Liver (tissue), 8 donors: ENCODE measurements at regions not wholly inside any gene's neighbourhood (a gene's known extent, or its start where the extent isn't known, plus 50 kb on each side); places are given as distances from the start of the nearest gene placed in this dataset.

Experiments
- DNase-seq: peaks from one replicate; pipeline ENCODE4 v3.0.0-alpha.2; 2017; ENCODE audit warnings: low spot score
- H3K27ac ChIP-seq, 2 donors: one replicate each; pipeline ENCODE4 v1.7.0; 2013; ENCODE audit warnings: inconsistent platforms in 2 of 2, low read length in 2 of 2, control low read depth in 1 of 2, low read depth in 1 of 2, mild to moderate bottlenecking in 1 of 2
- H3K27me3 ChIP-seq, 4 donors: one replicate each; pipeline versions ENCODE4 v1.6.1 to v1.7.0; 2013; ENCODE audit warnings: low read length in 3 of 4, inconsistent platforms in 1 of 4, mild to moderate bottlenecking in 1 of 4, moderate library complexity in 1 of 4; ENCODE audit not compliant: control insufficient read depth in 4 of 4, insufficient read depth in 4 of 4
- H3K36me3 ChIP-seq, 4 donors: one replicate each; pipeline versions ENCODE4 v1.6.1 to v1.7.0; 2013; ENCODE audit warnings: low read length in 3 of 4, mild to moderate bottlenecking in 3 of 4, low read depth in 1 of 4, moderate library complexity in 1 of 4; ENCODE audit not compliant: control insufficient read depth in 4 of 4, insufficient read depth in 3 of 4
- H3K4me1 ChIP-seq, 4 donors: one replicate each; pipeline versions ENCODE4 v1.6.1 to v1.7.0; 2013; ENCODE audit warnings: low read length in 3 of 4, mild to moderate bottlenecking in 3 of 4, moderate library complexity in 1 of 4; ENCODE audit not compliant: control insufficient read depth in 4 of 4, insufficient read depth in 4 of 4
- H3K4me3 ChIP-seq, 3 donors: one replicate each; pipeline versions ENCODE4 v1.6.1 to v1.7.0; 2013; ENCODE audit warnings: low read length in 3 of 3, control low read depth in 1 of 3, low read depth in 1 of 3, mild to moderate bottlenecking in 1 of 3
- H3K9ac ChIP-seq, 2 donors: one replicate each; pipeline ENCODE4 v1.7.0; 2013; ENCODE audit warnings: low read length in 2 of 2, mild to moderate bottlenecking in 2 of 2, moderate library complexity in 2 of 2, control low read depth in 1 of 2, low read depth in 1 of 2
- H3K9me3 ChIP-seq, 4 donors: one replicate each; pipeline versions ENCODE4 v1.6.1 to v1.7.0; 2013; ENCODE audit warnings: low read length in 3 of 4; ENCODE audit not compliant: control insufficient read depth in 4 of 4
- ATF3 ChIP-seq: IDR thresholded peaks from 2 replicates; pipeline ENCODE4 v1.6.1; 2016; ENCODE audit warnings: antibody characterized with exemption
- CTCF ChIP-seq: fragments of 150-350 bp; IDR thresholded peaks from 2 replicates; pipeline ENCODE4 v1.5.1; 2017; ENCODE audit warnings: improper control_type of control experiment, low read depth, low read length; ENCODE audit not compliant: missing input control
- EGR1 ChIP-seq, 2 donors: IDR thresholded peaks; 2 replicates each; pipeline ENCODE4 v1.6.1; 2016 to 2018; ENCODE audit warnings: antibody characterized with exemption in 2 of 2, low read depth in 2 of 2
- FOXA1 ChIP-seq: IDR thresholded peaks from 2 replicates; pipeline ENCODE4 v1.6.1; 2016; ENCODE audit warnings: antibody characterized with exemption
- FOXA2 ChIP-seq: IDR thresholded peaks from 2 replicates; pipeline ENCODE4 v1.6.1; 2016; ENCODE audit warnings: antibody characterized with exemption
- GABPA ChIP-seq, 2 donors: IDR thresholded peaks in 1 of 2; conservative IDR thresholded peaks in 1 of 2; 2 replicates each; pipeline ENCODE4 v1.6.1; 2016; ENCODE audit warnings: antibody characterized with exemption in 2 of 2, mild to moderate bottlenecking in 1 of 2, moderate library complexity in 1 of 2
- HNF4A ChIP-seq, 2 donors: conservative IDR thresholded peaks; 2 replicates each; pipeline ENCODE4 v1.6.1; 2016; ENCODE audit warnings: antibody characterized with exemption in 2 of 2, mild to moderate bottlenecking in 2 of 2
- HNF4G ChIP-seq: IDR thresholded peaks from 2 replicates; pipeline ENCODE4 v1.6.1; 2016; ENCODE audit warnings: antibody characterized with exemption
- JUND ChIP-seq, 2 donors: IDR thresholded peaks; 2 replicates each; pipeline ENCODE4 v1.6.1; 2016; ENCODE audit warnings: antibody characterized with exemption in 2 of 2
- MAX ChIP-seq: IDR thresholded peaks from 2 replicates; pipeline ENCODE4 v1.6.1; 2016; ENCODE audit warnings: antibody characterized with exemption
- NR2F2 ChIP-seq: IDR thresholded peaks from 2 replicates; pipeline ENCODE4 v1.6.1; 2016; ENCODE audit warnings: antibody characterized with exemption
- RAD21 ChIP-seq, 2 donors: IDR thresholded peaks; 2 replicates each; pipeline ENCODE4 v1.6.1; 2016; ENCODE audit warnings: antibody characterized with exemption in 2 of 2, mild to moderate bottlenecking in 2 of 2
- REST ChIP-seq: IDR thresholded peaks from 2 replicates; pipeline ENCODE4 v1.6.1; 2016; ENCODE audit warnings: antibody characterized with exemption, mild to moderate bottlenecking
- RXRA ChIP-seq, 2 donors: IDR thresholded peaks; 2 replicates each; pipeline ENCODE4 v1.6.1; 2017 to 2018; ENCODE audit warnings: antibody characterized with exemption in 2 of 2, mild to moderate bottlenecking in 1 of 2
- SP1 ChIP-seq: IDR thresholded peaks from 2 replicates; pipeline ENCODE4 v1.6.1; 2018; ENCODE audit warnings: antibody characterized with exemption, mild to moderate bottlenecking
- TAF1 ChIP-seq: conservative IDR thresholded peaks from 2 replicates; pipeline ENCODE4 v1.6.1; 2016; ENCODE audit warnings: antibody characterized with exemption, mild to moderate bottlenecking
- YY1 ChIP-seq: IDR thresholded peaks from 2 replicates; pipeline ENCODE4 v1.6.1; 2016; ENCODE audit warnings: antibody characterized with exemption, mild to moderate bottlenecking
- ZBTB33 ChIP-seq: IDR thresholded peaks from 2 replicates; pipeline ENCODE4 v1.6.1; 2016; ENCODE audit warnings: antibody characterized with exemption
- whole genome bisulfite sequencing: extraction: QIAGEN DNeasy Blood & Tissue Kit; methylation state at CpG from one replicate; pipeline ENCODE4 v1.1.7; 2013; 5-methylcytosine and 5-hydroxymethylcytosine counted together
- donor health status: healthy.
- donor health status: healthy.
- donor health status: healthy.
- donor health status: healthy.
- donor health status: healthy.

GRCh38 chr1:68321084-68321685 lies 88.9 kb upstream of the WLS start:
- H3K9me3 ChIP-seq: no peaks in the 10 kb centered on the region

More at GRCh38 chr1:68321084-68321685, 88.9 kb upstream of the WLS start:
- H3K4me1 ChIP-seq: peaks cover 0 to 2% (median 0%) of the 10 kb centered on the region in 4 donors
- no peak overlapping the region for H3K27ac ChIP-seq
- WGBS: 11% methylated on average over 6 of the region's 6 CpGs
- peak; percentile 55 for DNase-seq
- H3K36me3 ChIP-seq: no peaks in the 10 kb centered on the region
- H3K9ac ChIP-seq: no peak overlapping the region
- H3K4me3 ChIP-seq: no peak overlapping the region
- H3K27me3 ChIP-seq: no peaks in the 10 kb centered on the region
- TF ChIP-seq RXRA (IDR thresholded peaks at IDR 0.05): peak; percentile 24 to 35
- TF ChIP-seq FOXA1: no peak
- no peak for TF ChIP-seq YY1
- TF ChIP-seq RAD21 (IDR thresholded peaks at IDR 0.05): peak; percentile 96 to 98
- TF ChIP-seq MAX: no peak
- peak in 1 of 2 donors; percentile 14 for TF ChIP-seq JUND (IDR thresholded peaks at IDR 0.05)
- TF ChIP-seq ZBTB33: no peak
- no peak for TF ChIP-seq HNF4G
- TF ChIP-seq REST: no peak
- TF ChIP-seq EGR1 (IDR thresholded peaks at IDR 0.05; ENCODE audit: low read depth in 2 of 2): no peak
- TF ChIP-seq FOXA2: no peak
- no peak for TF ChIP-seq TAF1
- peak; percentile 24 to 30 for TF ChIP-seq HNF4A (conservative IDR thresholded peaks at IDR 0.05)
- TF ChIP-seq GABPA (IDR thresholded peaks at IDR 0.05 in 1 of 2, conservative IDR thresholded peaks at IDR 0.05 in 1 of 2): no peak
- TF ChIP-seq ATF3: no peak
- peak; percentile 8 for TF ChIP-seq NR2F2
- TF ChIP-seq CTCF: peak; percentile 84
- peak; percentile 24 for TF ChIP-seq SP1
